HG02571 (cell line): ENCODE measurements at regions not wholly inside any gene's neighbourhood (a gene's known extent, or its start where the extent isn't known, plus 50 kb on each side); places are given as distances from the start of the nearest gene placed in this dataset.

Experiments
- ATAC-seq: cut with Tn5 transposase; IDR thresholded peaks from one replicate; pipeline ENCODE4 v1.9.1; 2021; ENCODE audit warnings: mild to moderate bottlenecking, moderate library complexity; ENCODE audit not compliant: unreplicated experiment

- ATAC-seq = no peak
These were observed 165.8 kb downstream of the INSIG2 start for GRCh38 chr2:118254116-118254515.

- ATAC-seq = no peak
These were observed 163.2 kb downstream of the INSIG2 start for GRCh38 chr2:118251427-118251826.

- ATAC-seq = no peak
These were observed 162.2 kb downstream of the INSIG2 start for GRCh38 chr2:118250463-118250862.

- ATAC-seq = peak; percentile 21
These were observed 161.7 kb downstream of the INSIG2 start for GRCh38 chr2:118250001-118250400.

- peak; percentile 72 for ATAC-seq
These were observed 161.3 kb downstream of the INSIG2 start for GRCh38 chr2:118249531-118249930.

- ATAC-seq = no peak
These were observed 158.5 kb downstream of the INSIG2 start for GRCh38 chr2:118246726-118247125.

GRCh38 chr2:118246079-118246478 lies 157.8 kb downstream of the INSIG2 start:
- ATAC-seq = no peak

GRCh38 chr2:118244686-118245085 lies 156.4 kb downstream of the INSIG2 start:
- ATAC-seq = no peak

- no peak for ATAC-seq
These were observed 154.8 kb downstream of the INSIG2 start for GRCh38 chr2:118243031-118243430.

- ATAC-seq = no peak
These were observed 153.9 kb downstream of the INSIG2 start for GRCh38 chr2:118242216-118242615.

GRCh38 chr2:118241128-118241527 lies 152.9 kb downstream of the INSIG2 start:
- no peak for ATAC-seq

- no peak for ATAC-seq
These were observed 152.0 kb downstream of the INSIG2 start for GRCh38 chr2:118240276-118240675.

- ATAC-seq = no peak
These were observed 151.0 kb downstream of the INSIG2 start for GRCh38 chr2:118239284-118239683.

GRCh38 chr2:118237451-118237850 lies 149.2 kb downstream of the INSIG2 start:
- ATAC-seq = no peak

- ATAC-seq = no peak
These were observed 144.5 kb downstream of the INSIG2 start for GRCh38 chr2:118232796-118233195.

GRCh38 chr2:118232391-118232790 lies 144.1 kb downstream of the INSIG2 start:
- ATAC-seq = no peak

GRCh38 chr2:118231759-118232158 lies 143.5 kb downstream of the INSIG2 start:
- ATAC-seq = no peak

- no peak for ATAC-seq
These were observed 139.6 kb downstream of the INSIG2 start for GRCh38 chr2:118227698-118228508.

GRCh38 chr2:118225666-118226065 lies 137.4 kb downstream of the INSIG2 start:
- ATAC-seq = no peak

- ATAC-seq = no peak
These were observed 136.6 kb downstream of the INSIG2 start for GRCh38 chr2:118224895-118225311.

- peak; percentile 45 for ATAC-seq
These were observed 136.0 kb downstream of the INSIG2 start for GRCh38 chr2:118223992-118224894.

- ATAC-seq = peak; percentile 15
These were observed 135.3 kb downstream of the INSIG2 start for GRCh38 chr2:118223511-118223991.
